ENCODE measurements at regions not wholly inside any gene's neighbourhood (a gene's known extent, or its start where the extent isn't known, plus 50 kb on each side); places are given as distances from the start of the nearest gene placed in this dataset.
A peak's percentile ranks its signal among the peaks of the same experiment; 100 is the strongest.

DNA sequence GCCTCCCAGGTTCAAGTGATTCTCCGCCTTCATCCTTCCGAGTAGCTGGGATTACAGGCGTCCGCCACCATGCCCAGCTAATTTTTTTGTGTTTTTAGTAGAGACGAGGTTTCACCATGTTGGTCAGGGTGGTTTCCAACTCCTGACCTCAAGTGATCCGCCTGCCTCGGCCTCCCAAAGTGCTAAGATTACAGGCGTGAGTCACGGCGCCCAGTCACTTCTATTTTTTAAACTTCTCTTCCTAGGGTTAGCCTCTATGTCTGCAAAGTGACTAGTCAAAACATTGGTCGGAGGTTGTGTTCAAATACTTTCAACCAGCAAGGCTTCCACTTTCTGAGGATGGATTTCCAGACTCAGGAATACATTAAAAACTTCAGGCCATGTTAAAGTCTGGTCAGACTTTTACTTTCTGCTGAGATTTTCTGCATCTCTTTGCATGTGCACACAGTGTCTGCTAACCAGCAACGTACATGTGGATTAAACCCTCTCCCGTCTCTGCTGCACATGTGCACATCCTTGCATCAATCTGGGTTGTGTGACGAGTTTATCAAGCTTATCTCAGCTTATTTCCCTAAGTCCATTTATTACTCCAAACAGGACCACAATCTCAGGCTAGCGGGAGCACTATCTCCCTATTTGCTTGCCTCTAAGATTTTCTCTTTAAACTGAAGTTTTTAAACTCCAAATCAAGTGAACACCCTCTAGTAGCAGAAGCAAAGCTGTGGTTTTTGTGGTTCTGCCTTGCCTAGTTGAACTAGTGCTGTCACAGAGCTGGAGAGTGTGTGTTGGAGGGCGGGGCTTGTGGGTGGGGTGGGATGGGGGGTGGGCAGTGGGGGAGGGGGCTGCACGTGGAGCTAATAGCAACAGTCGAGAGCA, 525.2 kb upstream of the GOT2 start:
- DNase-seq, result no peak

GRCh38 chr16:59252317-59252716, 518.2 kb upstream of the GOT2 start:
- DNase-seq, result peak in 1 of 2 experiments; percentile 0

DNA sequence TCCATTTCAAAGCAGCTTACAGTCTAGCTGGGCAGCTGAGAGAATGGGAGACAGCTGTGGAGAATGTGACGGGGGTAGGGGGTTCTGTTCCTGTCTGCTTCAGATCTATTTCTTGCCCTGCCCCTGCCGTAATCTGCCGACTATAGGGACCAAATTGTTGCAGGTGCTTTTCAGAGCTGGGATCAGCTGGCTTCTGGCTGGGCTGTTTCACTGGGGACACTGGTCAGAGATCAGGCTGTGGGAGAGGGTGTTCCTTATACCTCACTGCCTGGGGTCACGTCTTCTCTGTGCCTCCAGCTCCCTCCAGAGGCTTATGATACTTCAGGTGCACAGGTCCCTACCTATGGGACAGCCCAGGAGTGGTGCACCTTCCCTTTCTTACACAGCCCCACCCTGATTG, 514.9 kb upstream of the GOT2 start:
- DNase-seq, result peak; percentile 4 to 48

- no peak for DNase-seq
These were observed 508.4 kb upstream of the GOT2 start for GRCh38 chr16:59242556-59242955.

DNA sequence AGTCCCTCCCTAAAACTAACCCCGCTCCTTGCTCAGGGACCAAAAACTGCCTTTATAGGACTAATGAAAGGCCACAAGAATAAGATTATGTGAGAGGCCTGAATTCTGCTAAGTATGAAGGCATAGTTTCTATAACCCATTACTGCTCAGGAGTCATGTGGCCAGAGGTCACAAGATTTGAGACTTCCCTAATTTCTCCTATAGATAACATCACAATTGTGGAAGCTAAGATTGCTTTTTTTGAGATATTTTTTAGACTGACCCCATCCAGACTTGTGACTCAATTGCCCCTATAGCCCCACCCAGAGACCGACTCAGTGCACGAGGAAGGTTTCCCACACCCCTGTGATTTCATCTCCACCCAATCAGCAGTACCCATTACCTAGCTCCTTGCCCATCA, 504.1 kb upstream of the GOT2 start:
- DNase-seq, result no peak

DNA sequence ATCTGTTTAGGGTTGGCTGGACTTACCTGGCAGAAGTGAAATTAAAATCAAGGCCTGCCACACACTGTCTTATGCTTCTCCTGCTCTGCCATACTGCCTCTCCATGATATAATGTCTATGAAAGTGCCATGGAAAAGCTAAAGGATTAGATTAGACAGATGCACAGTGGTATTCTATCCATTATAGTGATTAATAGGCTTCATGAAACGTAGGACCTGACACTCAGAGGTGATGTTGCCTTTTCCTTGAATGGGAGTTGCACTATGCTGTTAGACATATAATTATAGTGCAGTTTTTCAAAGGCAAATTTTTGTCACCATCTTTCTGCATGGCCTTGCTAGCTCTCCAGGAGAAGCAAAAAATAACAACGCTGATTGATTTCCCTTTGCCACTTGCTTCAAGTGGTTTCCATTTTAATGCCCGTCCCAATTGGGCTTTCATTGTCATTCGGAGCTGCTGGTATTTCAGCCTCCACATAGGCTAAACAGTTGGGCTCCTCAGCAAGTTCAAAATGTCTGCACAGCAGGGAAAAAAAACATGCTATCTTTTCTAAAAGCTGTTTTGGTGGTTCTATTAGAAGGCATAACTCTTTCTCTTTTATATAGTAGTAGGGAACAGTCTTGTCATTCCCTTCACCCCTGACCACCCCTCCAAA, 502.8 kb upstream of the GOT2 start:
- DNase-seq, result no peak

- no peak for DNase-seq
These were observed 490.3 kb upstream of the GOT2 start for GRCh38 chr16:59224401-59224800.

DNA sequence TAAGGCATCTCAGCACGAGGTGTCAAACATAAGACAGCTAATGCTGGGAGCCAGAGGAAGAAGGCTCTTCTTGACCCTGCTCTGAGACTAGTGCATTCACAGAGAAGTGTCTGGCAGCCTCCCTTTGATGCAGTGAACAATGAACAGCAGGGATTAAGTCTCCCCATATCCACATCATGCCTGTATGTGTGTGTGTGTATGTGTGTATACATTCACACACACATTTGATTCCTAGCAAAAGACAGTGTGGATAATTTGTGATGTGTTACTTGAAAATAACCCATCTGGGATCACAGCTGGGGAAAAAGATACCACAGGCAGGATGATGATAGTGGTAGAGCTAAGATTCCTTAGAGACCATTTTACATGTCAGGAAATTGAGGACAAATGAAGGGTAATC, 485.9 kb upstream of the GOT2 start:
- no peak for DNase-seq

- no peak for DNase-seq
These were observed 482.2 kb upstream of the GOT2 start for GRCh38 chr16:59216291-59216690.

GRCh38 chr16:59214455-59214854, 480.3 kb upstream of the GOT2 start:
- DNase-seq, result no peak

- no peak for DNase-seq
These were observed 479.8 kb upstream of the GOT2 start for GRCh38 chr16:59213952-59214351.

DNA sequence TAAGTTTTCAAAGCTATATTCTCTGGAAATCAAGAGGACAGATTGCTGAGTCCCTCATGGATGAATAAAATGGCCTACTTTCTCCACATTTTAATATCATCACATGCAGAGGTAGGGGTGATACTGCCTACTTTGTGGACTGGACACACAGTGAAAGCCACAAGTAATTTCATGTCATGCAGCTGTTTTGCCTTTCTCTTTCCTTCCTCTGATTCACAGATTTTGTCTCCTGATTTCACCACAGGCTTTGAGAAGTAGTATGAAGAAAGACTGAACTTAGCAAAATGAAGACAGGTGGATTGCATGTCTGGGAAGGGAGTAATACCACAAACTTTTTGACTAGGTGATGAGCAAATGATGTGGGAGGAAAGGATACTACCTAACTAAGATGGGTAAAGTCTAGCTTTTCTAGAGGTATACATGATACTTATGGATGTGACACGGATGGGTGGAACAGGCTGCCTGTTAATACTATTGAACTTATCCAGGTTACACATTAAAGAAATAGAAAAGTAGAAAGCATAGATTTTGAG, 478.4 kb upstream of the GOT2 start:
- no peak for DNase-seq

GRCh38 chr16:59210955-59211541, 476.9 kb upstream of the GOT2 start:
- DNase-seq, result no peak

GRCh38 chr16:59205403-59205802, 471.3 kb upstream of the GOT2 start:
- DNase-seq, result no peak

DNA sequence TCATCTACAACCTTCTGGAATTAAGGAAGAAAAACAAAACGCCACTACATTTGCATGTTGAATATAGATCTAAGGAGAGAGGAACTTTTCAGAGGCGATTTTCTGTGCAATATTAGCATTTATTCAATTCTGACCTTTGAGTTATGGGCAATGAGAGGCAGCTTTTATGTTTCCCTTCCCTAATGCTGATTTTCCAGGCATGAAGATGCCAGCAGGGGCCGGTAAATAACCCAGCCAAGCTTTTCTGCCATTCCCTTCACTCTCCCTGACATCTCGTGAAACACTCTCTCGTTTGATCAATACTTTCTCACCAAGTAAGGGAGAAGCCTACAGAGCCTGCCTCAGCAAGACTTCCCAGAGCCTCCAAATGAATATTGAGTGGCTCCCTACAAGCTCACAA, 470.5 kb upstream of the GOT2 start:
- no peak for DNase-seq

DNA sequence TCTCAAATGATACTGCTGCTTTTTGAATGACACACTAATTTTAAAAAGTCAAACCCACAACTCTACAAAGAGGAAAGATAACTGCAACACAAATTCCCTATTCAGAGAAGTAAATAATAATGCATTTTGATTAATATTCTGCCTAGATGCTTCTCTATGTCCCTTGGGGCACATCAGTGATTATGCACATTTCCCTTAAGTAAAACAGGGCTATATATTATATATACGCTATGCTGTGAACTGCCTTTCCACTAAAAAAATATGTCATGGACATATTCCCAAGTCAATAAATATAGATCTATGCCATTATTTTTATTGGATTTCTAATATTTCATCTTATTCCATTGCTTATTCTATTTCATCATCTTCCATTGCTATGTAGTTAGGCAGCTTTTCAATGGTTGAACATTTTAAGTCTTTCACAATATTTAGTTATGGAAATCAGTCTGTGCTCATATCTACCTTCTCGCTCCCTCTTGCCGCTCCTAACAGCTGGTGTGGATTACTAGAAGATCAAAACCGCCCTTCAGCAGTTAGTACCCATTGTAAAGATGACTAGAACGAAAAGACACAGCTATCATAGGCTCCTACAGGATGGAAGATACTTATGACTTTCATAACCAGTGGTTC, 468.2 kb upstream of the GOT2 start:
- peak; percentile 6 to 28 for DNase-seq

- DNase-seq, result no peak
These were observed 467.7 kb upstream of the GOT2 start for GRCh38 chr16:59201821-59202220.

- DNase-seq, result no peak
These were observed 467.0 kb upstream of the GOT2 start for GRCh38 chr16:59201160-59201559.

GRCh38 chr16:59198487-59198886, 464.4 kb upstream of the GOT2 start:
- no peak for DNase-seq

DNA sequence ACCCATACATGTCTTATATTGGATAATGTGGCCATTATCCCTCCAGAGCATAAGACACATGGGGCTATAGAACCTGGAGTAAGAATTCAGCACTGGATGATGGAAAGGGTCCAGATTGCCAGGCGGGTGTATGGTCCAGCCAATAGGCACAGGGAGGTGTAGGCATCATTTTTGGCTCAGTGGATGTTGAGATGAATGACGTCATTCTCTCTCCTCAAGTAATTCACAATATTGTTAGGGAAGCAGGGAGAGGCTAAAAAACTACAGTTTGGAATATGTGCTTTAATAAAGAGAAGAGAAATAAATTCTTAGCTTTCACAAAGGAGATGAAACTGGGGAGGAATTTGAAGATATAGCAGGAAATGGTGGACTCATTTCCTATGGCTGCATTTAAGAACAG, 461.1 kb upstream of the GOT2 start:
- DNase-seq, result no peak

DNA sequence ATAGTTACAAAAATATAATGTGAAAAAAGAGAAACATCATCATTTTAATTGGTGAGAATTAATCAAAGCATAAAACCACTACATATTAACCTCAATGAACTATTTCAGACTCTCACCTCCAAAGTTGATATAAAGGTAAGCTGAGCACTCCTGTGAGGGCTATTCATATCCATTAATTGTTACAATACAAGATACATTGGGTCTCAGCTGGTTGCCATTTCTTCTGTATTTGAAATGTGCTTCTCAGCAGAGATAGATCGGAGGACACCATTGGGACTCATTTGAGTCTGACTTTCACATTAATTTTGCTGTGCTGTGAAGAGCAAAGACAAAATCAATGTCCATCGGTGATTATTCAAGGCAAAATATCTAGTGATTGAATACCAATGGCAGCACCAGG, 459.5 kb upstream of the GOT2 start:
- no peak for DNase-seq

DNA sequence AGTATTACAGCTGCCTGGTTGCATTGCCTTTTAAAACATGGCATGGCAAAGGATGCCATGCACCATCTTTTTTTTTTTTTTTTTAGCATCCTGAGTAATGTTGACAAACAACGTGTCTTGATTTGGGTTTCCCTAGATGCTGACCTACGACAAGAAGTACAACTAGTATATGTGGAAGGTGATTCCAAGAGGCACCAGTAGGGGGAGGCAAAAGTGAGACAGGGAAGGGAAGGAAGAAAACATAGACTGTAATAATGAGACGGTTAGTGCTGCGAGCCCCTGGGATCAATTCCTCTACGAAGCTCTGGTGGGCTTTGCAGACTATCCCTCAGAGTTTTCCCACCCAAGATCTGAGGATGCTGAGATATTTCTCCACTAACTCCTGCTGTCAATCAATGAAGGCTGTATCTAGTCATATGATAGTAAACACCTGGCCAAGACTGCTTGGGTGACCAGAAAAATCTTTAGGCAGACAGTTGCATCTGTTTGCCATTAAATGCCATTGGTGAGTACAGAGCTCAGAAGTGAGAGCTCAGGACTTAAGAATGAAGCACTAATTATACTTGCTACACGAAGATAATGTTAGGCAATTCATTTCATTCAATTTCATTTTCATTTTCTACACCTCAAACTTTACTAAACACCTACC, 458.6 kb upstream of the GOT2 start:
- DNase-seq, result peak in 1 of 2 experiments; percentile 13

DNA sequence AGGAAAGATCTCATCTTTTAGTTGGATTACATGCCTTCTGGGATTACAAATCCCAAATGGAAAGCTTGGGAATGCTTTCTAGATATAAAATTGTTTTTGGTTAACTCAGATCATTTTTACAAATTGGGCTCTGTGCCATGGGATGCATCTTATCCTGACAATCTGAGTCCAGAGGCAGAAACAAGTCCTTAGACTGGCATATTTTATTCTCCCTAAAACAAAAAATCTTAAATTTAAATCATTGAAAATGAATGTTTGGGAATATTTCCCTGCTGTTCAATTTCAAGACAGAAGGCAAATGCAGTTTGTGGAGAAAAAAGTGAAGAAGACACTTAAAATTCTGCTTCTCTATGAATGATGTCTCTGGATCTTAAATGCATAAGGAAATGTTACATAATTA, 456.6 kb upstream of the GOT2 start:
- no peak for DNase-seq
